ENCODE measurements at regions not wholly inside any gene's neighbourhood (a gene's known extent, or its start where the extent isn't known, plus 50 kb on each side); places are given as distances from the start of the nearest gene placed in this dataset.

DNA sequence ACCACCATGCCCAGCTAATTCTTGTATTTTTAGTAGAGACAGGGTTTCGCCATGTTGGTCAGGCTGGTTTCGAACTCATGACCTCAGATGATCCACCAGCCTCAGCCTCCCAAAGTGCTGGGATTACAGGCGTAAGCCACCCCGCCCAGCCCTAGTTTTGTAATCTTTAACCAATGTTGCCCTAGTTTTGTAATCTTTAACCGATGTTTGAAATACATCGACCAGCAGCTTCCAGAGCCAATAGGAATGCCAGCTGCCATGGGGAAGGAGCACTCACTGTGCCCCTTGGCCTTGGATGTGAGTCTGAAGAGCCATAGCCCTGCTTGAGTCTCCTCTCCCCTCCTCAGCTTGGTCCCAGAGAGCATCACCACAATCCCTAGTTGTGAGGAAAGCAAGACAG, 209.3 kb upstream of the RGS6 start:
- TF ChIP-seq, protein P1, sequence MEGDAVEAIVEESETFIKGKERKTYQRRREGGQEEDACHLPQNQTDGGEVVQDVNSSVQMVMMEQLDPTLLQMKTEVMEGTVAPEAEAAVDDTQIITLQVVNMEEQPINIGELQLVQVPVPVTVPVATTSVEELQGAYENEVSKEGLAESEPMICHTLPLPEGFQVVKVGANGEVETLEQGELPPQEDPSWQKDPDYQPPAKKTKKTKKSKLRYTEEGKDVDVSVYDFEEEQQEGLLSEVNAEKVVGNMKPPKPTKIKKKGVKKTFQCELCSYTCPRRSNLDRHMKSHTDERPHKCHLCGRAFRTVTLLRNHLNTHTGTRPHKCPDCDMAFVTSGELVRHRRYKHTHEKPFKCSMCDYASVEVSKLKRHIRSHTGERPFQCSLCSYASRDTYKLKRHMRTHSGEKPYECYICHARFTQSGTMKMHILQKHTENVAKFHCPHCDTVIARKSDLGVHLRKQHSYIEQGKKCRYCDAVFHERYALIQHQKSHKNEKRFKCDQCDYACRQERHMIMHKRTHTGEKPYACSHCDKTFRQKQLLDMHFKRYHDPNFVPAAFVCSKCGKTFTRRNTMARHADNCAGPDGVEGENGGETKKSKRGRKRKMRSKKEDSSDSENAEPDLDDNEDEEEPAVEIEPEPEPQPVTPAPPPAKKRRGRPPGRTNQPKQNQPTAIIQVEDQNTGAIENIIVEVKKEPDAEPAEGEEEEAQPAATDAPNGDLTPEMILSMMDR (IDR thresholded peaks at IDR 0.05; ENCODE audit: low read depth, low read length), result no peak
- no peak for TF ChIP-seq POLR2A (IDR thresholded peaks at IDR 0.05; ENCODE audit: extremely low read depth, insufficient read length)
- TF ChIP-seq, protein P2, sequence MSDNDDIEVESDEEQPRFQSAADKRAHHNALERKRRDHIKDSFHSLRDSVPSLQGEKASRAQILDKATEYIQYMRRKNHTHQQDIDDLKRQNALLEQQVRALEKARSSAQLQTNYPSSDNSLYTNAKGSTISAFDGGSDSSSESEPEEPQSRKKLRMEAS (IDR thresholded peaks at IDR 0.05; ENCODE audit: low read depth, low read length), result no peak

Data from NB4 (cell line).